GM12892 (cell line): ENCODE measurements at regions not wholly inside any gene's neighbourhood (a gene's known extent, or its start where the extent isn't known, plus 50 kb on each side); places are given as distances from the start of the nearest gene placed in this dataset.

Experiments
- POLR2A ChIP-seq: IDR thresholded peaks from 2 replicates; pipeline ENCODE4 v1.6.1; 2011; ENCODE audit warnings: low read depth, low read length, control low read depth
- POLR2AphosphoS5 ChIP-seq: IDR thresholded peaks from 2 replicates; pipeline ENCODE4 v1.6.1; 2011; ENCODE audit warnings: low read depth, low read length, control low read depth
- TAF1 ChIP-seq: IDR thresholded peaks from 2 replicates; pipeline ENCODE4 v1.6.1; 2011; ENCODE audit warnings: low read depth, mild to moderate bottlenecking, control low read depth, low read length, borderline replicate concordance

GRCh38 chr15:94682171-94682570, 450.8 kb downstream of the MCTP2 start:
- TF ChIP-seq POLR2A (no peak), POLR2AphosphoS5 (no peak), TAF1 (no peak)
